HG03175 (cell line): ENCODE measurements at regions not wholly inside any gene's neighbourhood (a gene's known extent, or its start where the extent isn't known, plus 50 kb on each side); places are given as distances from the start of the nearest gene placed in this dataset.
"Not testable (repeated sequence)": the region's sequence is repeated elsewhere in the genome, so short reads cannot be mapped to it uniquely, and the experiment has no call there.

Source experiments
- ATAC-seq: cut with Tn5 transposase; IDR thresholded peaks from one replicate; pipeline ENCODE4 v1.9.1; 2021; ENCODE audit warnings: mild to moderate bottlenecking, moderate library complexity; ENCODE audit not compliant: unreplicated experiment

DNA sequence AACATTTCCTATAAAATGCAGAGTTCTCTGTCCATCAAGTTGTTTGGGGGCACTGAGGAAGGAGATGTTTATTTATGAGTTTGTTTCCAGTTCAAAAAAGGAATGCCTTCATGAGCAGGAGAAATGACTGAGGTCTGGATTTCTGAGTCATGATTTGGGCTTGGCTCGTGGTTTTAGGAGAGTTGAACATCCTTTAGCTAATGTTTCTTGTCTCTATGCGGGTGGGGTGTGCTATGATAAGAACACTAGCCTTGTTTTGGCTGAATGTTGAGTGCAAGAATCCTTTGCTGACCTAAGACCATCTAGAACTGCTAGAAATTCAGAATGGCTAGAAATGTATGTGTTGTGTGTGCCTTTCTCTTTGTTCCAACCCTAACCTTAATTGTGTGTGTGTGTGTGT lies 59.1 kb upstream of the NBPF11 start:
- not testable (repeated sequence) for ATAC-seq

DNA sequence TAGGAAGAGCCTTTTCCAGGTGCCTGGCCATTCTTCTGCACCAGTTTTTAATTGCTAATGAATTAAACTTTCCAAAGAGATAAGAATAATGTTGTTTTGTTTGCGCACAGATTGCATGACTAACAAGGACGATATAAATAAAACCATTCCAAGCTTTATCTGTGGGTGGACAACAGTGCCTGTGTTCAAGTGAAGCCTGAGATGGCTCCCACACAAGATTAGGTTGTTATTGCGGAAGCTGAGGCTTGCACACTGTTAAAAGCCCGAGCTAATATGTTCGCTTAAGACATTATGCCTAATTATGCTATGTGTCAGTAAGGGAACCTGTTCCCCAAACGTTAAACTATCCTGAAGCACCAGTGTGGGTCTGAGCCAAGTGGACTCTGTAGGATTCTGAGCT lies 58.5 kb upstream of the NBPF11 start:
- not testable (repeated sequence) for ATAC-seq

DNA sequence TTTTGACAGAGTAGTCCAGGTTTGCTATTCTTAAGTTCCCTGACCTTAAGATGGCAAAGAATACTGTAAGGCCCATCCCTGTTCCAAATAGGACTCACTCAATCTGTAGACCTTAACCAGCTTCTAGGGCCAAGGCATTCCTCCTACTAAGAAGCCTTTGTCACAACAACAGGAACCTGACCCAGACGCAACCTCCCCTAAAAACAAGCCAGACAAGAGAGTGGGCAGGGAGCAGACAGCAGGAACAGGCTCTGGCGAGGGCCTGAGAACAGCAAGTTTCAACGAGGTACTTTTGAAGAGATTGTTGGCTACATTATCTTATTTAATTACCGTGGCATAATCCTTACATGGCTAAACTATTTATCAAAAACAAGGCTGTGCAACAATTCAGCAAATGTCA lies 58.1 kb upstream of the NBPF11 start:
- ATAC-seq, result not testable (repeated sequence)

DNA sequence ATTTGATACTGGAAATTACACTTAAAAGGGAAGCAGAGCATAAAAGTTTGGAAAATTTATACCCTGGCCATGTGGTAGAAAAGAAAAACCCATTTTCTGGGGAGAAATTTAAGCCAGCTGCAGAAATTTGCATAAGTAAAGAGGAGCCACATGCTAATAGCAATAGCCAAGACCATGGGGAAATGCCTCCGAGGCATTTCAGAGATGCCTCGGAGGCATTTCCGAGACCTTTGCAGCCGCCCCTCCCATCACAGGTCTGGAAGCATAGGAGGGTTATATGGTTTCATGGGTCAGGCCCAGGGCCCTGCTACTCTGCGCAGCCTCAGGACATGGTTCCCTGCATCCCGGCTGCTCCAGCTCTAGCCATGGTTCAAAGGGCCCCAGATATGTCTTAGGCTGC lies 49.9 kb upstream of the NBPF11 start:
- ATAC-seq, result not testable (repeated sequence)
